Fibroblast of lung (primary cell): ENCODE measurements at regions not wholly inside any gene's neighbourhood (a gene's known extent, or its start where the extent isn't known, plus 50 kb on each side); places are given as distances from the start of the nearest gene placed in this dataset.

ENCODE experiments used
- CTCF ChIP-seq, 2 donors: IDR thresholded peaks in 1 of 2; conservative IDR thresholded peaks in 1 of 2; 1 replicate in 1 of 2; 2 replicates in 1 of 2; pipeline ENCODE4 v1.5.1; 2011 to 2012; ENCODE audit warnings: low read length in 2 of 2, control low read depth in 1 of 2, inconsistent platforms in 1 of 2, low read depth in 1 of 2, mild to moderate bottlenecking in 1 of 2
- EZH2 ChIP-seq: IDR thresholded peaks from 2 replicates; pipeline ENCODE4 v1.5.1; 2012; ENCODE audit warnings: low read length, control low read depth, mild to moderate bottlenecking; ENCODE audit errors: missing control alignments

GRCh38 chr21:35291034-35291433, 241.9 kb upstream of the RUNX1 start:
- TF ChIP-seq CTCF (conservative IDR thresholded peaks at IDR 0.05 in 1 of 2, IDR thresholded peaks at IDR 0.05 in 1 of 2; ENCODE audit: low read depth in 1 of 2, low read length in 2 of 2): no peak
- no peak for TF ChIP-seq EZH2
